SW480 (cell line): ENCODE measurements at regions not wholly inside any gene's neighbourhood (a gene's known extent, or its start where the extent isn't known, plus 50 kb on each side); places are given as distances from the start of the nearest gene placed in this dataset.
A peak's percentile ranks its signal among the peaks of the same experiment; 100 is the strongest.
"Not testable (repeated sequence)": the region's sequence is repeated elsewhere in the genome, so short reads cannot be mapped to it uniquely, and the experiment has no call there.

Experiments used
- DNase-seq: peaks from one replicate; pipeline ENCODE4 v3.0.0-alpha.2; 2016; ENCODE audit warnings: low spot score

DNA sequence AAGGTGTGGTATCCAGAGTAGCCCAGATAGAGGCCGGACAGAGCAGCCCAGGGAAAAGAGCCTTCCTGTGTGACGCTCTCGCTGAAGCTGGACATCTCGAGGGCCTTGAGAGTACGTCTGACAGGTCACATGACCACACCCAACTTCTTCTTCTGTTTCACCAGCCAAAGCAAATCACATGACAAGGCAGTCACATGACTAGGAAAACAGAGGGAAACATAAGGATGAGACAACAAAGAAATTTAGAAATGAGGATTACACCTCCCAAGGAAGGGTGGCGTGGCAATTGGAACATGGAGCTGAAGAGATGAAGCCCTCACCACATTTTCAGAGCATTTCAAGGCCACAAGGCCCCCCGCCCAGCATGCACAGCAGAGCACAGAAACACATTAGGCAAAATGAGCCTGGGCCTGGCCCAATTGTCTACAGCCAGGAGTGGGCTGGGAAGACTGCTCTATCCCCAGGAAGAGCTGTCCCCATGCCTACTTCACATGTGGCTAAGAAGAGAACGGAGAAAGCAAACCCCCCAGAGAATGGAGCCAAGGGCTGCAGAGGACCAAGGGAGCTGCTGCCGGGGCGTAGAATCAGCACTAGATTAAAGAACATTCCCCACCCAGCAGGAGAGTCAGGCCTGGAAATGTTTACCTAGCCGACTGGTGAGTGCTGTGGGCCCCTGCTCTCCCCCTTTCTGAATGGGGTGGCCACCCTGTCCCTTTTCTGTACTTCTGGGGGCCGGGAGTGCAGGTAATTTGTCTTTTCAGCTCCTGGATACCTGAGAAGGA is 305.1 kb downstream of the NPHP4 start:
- DNase-seq, result no peak

DNA sequence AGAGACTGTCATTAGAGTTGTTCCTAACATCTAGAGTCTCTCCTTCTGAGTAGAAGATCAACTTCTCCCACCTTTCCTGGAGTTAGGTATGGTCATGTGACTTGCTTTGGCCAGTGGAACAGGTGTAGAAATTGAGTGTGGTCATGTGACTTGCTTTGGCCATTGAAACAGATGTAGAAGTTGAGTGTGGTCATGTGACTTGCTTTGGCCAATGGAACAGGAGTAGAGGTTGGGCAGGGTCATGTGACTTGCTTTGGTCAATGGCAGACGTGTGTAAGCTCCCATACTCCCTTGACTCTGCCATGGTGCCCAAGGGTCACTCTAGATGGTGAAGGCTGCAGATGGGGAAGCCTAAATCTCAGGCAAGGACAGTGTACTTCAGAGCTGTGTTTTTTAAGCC is 306.0 kb downstream of the NPHP4 start:
- DNase-seq, result no peak

GRCh38 chr1:5685446-5686040 is 306.7 kb downstream of the NPHP4 start:
- DNase-seq, result no peak

DNA sequence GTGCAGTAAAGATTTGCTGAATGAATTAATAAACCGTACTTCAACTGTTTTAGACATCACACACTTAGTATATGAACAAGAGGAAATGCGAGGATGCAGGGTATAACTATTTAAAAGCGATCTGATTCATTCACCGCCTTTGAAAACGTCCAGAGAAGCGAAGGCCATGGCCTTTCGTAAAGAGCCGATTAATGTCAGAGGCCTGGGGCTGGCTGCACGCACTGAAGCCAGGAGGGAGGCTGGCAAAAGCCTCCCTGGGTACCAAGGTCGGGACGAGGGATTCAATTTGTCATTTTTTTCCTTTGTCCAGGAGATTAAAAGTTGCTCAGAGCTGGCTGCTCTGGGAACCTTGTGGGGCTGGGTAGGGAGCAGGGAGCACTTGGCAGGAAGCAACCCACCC is 307.4 kb downstream of the NPHP4 start:
- no peak for DNase-seq

- DNase-seq, result no peak
Observed at GRCh38 chr1:5683446-5683845, 308.8 kb downstream of the NPHP4 start.

DNA sequence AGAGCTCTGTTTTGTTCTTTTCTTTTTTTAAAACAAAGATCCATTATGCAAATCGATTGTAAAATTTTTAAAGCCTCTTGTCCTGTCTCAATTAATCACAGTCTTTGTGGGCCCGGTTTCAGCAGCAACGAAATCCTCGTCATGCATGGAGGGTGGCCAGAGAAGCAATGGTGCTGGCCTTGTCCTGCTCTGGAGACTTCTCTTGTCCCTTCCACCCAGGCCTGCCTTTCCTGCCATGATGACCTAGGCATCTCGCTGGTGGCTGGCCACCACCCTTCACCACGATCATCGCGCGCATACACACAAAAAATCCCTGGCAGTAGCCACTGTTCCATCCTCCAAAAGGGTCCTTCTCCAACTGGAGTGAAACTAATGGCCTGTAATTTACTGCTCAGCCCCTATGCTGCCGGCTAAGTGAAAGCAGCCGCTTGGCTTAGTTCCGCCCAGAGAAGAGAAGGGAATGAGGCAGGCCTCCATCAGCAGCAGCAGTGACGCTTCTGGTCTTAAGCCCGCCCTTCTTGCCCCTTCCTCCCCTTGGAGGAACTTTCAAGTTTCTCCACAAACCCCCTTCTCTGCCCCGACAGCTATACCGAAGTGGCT is 309.5 kb downstream of the NPHP4 start:
- DNase-seq, result no peak

DNA sequence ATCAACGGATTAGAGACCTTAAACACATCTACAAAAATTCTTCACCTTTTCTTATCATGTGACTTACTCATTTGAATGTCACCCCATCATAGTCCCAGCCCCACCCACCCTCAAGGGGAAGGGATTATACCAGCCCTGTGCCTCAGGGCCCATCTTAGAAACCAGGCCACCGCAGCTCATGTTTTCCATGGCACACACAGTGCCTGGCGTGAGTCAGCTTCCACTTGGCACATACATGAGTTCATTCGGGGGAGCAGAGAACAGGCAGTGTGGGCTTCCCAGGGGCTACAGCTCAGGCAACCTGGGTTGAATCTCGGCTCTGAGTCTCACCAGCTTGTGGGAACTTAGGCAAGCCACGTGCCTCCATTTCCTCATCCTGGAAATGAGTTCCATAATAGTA is 310.6 kb downstream of the NPHP4 start:
- no peak for DNase-seq

DNA sequence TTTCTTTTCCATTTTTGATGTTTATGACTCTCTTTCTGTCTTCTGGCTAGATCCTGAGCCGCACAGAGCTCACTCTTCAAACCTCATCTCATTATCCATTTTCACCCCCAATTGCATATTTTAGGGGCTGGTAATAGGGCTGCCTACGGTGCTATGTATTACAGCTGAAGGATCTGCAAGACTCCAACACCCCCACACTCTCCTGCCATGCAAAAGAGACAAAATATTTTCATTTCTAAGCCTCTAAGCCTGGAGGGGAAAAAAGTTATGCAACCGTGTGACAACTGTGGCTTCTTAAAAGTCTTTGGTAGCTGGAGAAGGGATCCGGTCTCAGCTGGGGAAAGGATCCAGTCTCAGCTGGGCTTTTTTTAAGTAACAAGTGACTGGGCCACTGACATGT is 311.6 kb downstream of the NPHP4 start:
- no peak for DNase-seq

DNA sequence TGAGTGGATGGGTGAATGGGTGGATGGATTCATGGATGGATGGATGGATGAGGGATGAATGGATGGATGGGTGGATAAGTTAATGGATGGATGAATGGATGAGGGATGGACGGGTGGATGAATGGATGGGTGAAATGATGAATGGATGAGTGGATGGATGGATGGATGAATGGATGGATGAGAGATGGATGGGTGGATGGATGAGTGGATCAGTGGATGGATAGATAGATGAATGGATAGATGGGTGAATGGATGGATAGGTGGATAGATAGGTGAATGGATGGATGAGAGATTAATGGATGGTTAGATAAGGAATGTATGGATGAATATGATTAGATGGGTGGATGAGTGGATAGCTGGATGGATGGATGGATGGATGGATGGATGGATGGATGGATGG is 313.5 kb downstream of the NPHP4 start:
- DNase-seq, result no peak

- DNase-seq, result not testable (repeated sequence)
Observed at GRCh38 chr1:5672355-5672754, 319.9 kb downstream of the NPHP4 start.

- no peak for DNase-seq
Observed at GRCh38 chr1:5670590-5671350, 321.5 kb downstream of the NPHP4 start.

DNA sequence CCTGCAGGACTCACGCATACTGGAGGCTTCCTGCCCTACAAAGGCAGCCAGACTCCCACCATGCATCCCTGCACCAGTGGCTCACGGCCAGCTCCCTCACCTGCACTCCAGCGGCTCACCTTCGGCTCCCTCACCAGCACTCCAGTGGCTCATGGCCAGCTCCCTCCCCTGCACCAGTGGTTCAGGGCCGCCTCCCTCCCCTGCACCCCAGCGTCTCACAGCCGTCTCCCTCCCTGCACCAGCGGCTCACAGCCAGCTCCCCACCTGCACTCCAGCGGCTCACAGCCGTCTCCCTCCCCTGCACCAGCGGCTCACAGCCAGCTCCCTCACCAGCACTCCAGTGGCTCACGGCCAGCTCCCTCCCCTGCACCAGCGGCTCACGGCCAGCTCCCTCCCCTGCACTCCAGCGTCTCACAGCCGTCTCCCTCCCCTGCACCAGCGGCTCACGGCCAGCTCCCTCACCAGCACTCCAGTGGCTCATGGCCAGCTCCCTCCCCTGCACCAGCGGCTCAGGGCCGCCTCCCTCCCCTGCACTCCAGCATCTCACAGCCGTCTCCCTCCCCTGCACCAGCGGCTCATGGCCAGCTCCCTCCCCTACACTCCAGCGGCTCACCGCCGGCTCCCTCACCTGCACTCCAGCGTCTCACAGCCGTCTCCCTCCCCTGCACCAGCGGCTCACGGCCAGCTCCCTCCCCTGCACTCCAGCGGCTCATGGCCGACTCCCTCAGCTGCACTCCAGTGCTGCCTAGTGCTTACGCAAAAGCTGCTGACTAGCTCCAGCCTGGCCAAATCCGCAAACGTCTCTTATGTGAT is 324.5 kb downstream of the NPHP4 start:
- no peak for DNase-seq

DNA sequence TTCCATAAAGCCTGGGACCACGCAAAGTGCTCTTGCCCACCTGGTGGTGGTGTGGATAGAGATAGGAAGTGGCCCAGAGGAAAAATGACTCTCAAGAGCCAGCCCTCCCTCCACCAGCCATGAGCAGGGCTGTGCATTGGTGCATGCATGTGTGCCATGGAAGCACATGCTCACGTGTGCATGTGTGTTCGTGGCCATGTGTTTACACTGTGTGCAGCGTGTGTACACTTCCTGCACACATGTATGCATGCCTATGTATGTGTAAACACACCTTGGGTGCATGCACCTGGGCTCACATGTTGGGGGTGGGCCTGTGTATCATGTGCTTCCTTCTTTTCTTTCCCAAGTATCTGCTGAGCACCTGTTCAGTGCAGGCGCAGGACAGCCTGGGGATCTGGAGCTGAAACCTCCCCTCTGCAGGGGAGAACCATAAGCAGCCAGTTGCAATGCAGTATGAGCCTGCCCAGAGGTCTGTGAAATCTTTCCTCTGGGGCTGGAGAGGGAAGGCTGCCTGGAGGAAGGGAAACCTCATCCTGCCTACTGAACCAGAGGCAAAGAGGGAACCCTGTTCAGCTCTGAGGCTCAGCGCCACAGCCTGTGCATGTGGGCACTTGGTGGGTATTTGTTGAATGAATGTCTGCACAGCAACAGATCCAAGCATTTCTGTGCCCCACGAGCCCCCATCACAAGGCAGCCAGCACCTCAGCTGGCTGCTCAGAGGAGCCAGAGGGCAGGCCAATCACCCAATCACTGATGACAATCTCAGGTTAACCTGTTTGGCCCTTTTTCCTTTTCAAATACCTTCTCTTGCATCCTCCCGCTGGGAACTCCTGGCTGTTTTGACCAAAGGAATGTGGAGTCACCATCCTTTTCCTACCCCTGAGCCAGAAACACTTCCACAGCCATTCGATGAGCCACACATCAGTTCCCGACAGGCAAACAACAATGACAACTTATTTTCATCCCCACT is 327.0 kb downstream of the NPHP4 start:
- DNase-seq, result no peak

- no peak for DNase-seq
Observed at GRCh38 chr1:5664081-5664768, 328.0 kb downstream of the NPHP4 start.

GRCh38 chr1:5662744-5663126 is 329.5 kb downstream of the NPHP4 start:
- no peak for DNase-seq

DNA sequence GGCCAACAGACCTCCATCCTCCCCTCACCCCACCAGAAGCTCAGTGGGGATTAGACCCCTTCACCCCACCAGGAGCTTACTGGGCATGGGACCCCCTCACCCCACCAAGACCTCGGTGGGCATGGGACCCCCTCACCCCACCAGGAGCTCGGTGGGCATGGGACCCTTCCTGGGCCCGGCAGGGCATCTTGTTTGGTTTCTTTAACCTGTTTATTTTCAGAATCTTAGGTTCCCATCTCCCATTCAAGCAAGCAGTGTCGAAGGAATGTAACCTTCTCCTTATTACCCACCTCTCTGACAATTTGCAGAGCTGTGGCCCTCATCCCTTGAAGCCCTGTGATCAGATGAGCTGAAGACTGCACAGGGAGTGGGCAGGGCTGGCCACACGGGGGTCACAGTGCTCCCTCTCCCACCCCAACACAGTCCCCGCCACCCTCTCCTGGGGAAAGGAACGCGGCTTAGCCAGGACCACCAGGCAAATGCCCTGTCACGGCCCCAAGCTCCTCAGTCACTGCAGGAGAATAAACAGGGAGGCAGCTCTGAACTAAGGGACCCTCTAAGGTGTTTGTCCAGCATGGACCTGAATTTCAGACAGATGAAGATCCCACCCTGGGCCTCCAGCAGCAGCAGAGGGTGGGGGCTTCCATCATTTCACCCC is 330.0 kb downstream of the NPHP4 start:
- no peak for DNase-seq

- DNase-seq, result peak; percentile 56
Observed at GRCh38 chr1:5661196-5662085, 330.8 kb downstream of the NPHP4 start.

DNA sequence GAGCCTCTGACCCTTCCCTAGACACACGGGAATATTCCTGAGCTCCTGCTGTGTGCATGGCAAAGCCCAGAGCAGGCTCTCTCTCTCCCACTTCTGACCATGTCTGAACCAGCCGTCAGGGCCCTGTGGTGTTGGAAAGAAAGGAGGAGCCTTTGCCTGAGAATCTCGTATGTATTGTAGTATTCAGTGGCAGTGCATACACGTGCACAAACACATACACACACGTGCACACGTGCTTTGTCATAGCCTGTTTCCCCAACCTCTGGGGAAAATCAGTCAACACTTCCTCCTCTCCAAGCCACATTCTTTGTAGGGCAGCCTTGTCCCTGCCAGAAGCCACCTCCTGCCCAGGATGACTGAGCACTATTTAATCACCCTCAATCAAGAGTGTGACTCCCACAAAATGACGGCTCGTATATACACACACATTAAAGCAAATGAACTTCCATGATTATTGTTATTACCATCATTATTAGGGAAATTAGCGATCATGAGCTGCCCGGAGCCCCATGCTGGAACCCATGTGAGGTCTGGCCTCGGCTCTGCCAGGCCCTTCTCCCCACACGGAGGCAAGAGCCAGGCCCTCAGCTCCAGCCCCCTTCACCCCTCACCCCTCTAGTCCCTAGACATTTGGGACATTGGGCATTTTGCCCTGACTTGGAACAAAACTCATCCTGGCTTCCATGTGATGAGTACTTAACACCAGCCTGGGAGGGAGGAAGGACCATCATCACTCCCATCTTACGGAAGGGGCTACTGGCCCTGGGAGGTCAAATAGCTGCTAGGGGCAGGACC is 331.9 kb downstream of the NPHP4 start:
- DNase-seq, result peak; percentile 87
